ENCODE measurements at regions not wholly inside any gene's neighbourhood (a gene's known extent, or its start where the extent isn't known, plus 50 kb on each side); places are given as distances from the start of the nearest gene placed in this dataset.

DNA sequence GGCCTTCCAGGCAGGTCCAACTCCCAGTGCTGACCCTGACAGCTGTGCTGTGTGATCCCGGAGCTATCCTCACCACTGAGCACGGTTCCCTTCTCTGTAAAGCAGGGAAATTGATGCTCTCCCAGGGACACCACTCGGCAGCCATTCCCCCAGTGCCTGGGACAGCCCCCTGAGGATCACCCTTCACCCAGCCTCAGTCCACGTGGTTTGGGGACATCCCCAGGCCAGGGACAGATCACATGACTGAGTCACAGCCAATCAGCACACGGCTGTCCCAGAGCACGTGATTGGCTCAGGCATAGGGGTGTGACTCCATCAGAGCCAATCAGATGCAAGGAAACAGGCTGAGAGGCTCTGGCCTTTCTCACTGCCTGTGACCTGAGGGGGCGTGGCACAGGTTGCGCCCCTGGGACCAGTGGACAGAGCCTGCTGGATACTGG is 68.8 kb upstream of the SFSWAP start (continued):
- TF ChIP-seq JUN (IDR thresholded peaks at IDR 0.05; ENCODE audit: borderline replicate concordance, low read depth, low read length) = no peak; the same call in 1 of the 2 replicates
- no peak for TF ChIP-seq JUN (CRISPR knock-in tag; IDR thresholded peaks at IDR 0.05; ENCODE audit: borderline replicate concordance)
- TF ChIP-seq TBL1XR1 (IDR thresholded peaks at IDR 0.05; ENCODE audit: low read length in 2 of 2) = no peak
- TF ChIP-seq, protein P1, sequence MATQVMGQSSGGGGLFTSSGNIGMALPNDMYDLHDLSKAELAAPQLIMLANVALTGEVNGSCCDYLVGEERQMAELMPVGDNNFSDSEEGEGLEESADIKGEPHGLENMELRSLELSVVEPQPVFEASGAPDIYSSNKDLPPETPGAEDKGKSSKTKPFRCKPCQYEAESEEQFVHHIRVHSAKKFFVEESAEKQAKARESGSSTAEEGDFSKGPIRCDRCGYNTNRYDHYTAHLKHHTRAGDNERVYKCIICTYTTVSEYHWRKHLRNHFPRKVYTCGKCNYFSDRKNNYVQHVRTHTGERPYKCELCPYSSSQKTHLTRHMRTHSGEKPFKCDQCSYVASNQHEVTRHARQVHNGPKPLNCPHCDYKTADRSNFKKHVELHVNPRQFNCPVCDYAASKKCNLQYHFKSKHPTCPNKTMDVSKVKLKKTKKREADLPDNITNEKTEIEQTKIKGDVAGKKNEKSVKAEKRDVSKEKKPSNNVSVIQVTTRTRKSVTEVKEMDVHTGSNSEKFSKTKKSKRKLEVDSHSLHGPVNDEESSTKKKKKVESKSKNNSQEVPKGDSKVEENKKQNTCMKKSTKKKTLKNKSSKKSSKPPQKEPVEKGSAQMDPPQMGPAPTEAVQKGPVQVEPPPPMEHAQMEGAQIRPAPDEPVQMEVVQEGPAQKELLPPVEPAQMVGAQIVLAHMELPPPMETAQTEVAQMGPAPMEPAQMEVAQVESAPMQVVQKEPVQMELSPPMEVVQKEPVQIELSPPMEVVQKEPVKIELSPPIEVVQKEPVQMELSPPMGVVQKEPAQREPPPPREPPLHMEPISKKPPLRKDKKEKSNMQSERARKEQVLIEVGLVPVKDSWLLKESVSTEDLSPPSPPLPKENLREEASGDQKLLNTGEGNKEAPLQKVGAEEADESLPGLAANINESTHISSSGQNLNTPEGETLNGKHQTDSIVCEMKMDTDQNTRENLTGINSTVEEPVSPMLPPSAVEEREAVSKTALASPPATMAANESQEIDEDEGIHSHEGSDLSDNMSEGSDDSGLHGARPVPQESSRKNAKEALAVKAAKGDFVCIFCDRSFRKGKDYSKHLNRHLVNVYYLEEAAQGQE (IDR thresholded peaks at IDR 0.05; ENCODE audit: borderline replicate concordance) = peak; percentile 67
- TF ChIP-seq, protein P1 (CRISPR knock-in tag; IDR thresholded peaks at IDR 0.05; ENCODE audit: low read depth) = no peak
- TF ChIP-seq, protein P2, sequence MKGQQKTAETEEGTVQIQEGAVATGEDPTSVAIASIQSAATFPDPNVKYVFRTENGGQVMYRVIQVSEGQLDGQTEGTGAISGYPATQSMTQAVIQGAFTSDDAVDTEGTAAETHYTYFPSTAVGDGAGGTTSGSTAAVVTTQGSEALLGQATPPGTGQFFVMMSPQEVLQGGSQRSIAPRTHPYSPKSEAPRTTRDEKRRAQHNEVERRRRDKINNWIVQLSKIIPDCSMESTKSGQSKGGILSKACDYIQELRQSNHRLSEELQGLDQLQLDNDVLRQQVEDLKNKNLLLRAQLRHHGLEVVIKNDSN (CRISPR knock-in tag; IDR thresholded peaks at IDR 0.05) = peak; percentile 98
- no peak for TF ChIP-seq ZNF316 (IDR thresholded peaks at IDR 0.05)
- TF ChIP-seq KLF1 (tag; IDR thresholded peaks at IDR 0.05) = no peak
- no peak for TF ChIP-seq RB1 (IDR thresholded peaks at IDR 0.05; ENCODE audit: low read depth)
- TF ChIP-seq PHTF2 (CRISPR knock-in tag; IDR thresholded peaks at IDR 0.05) = no peak
- TF ChIP-seq CEBPG (CRISPR knock-in tag; IDR thresholded peaks at IDR 0.05) = no peak
- no peak for TF ChIP-seq CEBPG (tag; conservative IDR thresholded peaks at IDR 0.05 in 1 of 2, IDR thresholded peaks at IDR 0.05 in 1 of 2)
- no peak for TF ChIP-seq HSF4 (CRISPR knock-in tag; IDR thresholded peaks at IDR 0.05; ENCODE audit: borderline replicate concordance)
- TF ChIP-seq, protein P3, sequence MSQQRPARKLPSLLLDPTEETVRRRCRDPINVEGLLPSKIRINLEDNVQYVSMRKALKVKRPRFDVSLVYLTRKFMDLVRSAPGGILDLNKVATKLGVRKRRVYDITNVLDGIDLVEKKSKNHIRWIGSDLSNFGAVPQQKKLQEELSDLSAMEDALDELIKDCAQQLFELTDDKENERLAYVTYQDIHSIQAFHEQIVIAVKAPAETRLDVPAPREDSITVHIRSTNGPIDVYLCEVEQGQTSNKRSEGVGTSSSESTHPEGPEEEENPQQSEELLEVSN (IDR thresholded peaks at IDR 0.05; ENCODE audit: borderline replicate concordance in 1 of 2, extremely low read depth in 1 of 2, insufficient read depth in 1 of 2, insufficient read length in 1 of 2, low read depth in 1 of 2, low read length in 1 of 2, poor library complexity in 1 of 2, severe bottlenecking in 1 of 2) = peak; percentile 49 to 57
- TF ChIP-seq, protein P4, sequence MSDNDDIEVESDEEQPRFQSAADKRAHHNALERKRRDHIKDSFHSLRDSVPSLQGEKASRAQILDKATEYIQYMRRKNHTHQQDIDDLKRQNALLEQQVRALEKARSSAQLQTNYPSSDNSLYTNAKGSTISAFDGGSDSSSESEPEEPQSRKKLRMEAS (CRISPR knock-in tag; IDR thresholded peaks at IDR 0.05) = peak; percentile 78
- no peak for TF ChIP-seq ZNF79 (CRISPR knock-in tag; IDR thresholded peaks at IDR 0.05; ENCODE audit: low read depth)
- 0 out of 2 replicates have a peak, but pooled peaks have one; percentile 23 for TF ChIP-seq FOSL1 (tag; conservative IDR thresholded peaks at IDR 0.05)
- no peak for TF ChIP-seq LEF1 (IDR thresholded peaks at IDR 0.05)
- peak; percentile 96 for TF ChIP-seq NFYB (IDR thresholded peaks at IDR 0.05; ENCODE audit: extremely low read depth, insufficient read length)
- TF ChIP-seq SMARCE1 (IDR thresholded peaks at IDR 0.05) = no peak
